GM18873 (cell line): ENCODE measurements at regions not wholly inside any gene's neighbourhood (a gene's known extent, or its start where the extent isn't known, plus 50 kb on each side); places are given as distances from the start of the nearest gene placed in this dataset.

Experiments
- ATAC-seq: cut with Tn5 transposase; IDR thresholded peaks from one replicate; pipeline ENCODE4 v1.9.1; 2021; ENCODE audit warnings: mild to moderate bottlenecking, moderate library complexity, moderate number of reproducible peaks; ENCODE audit not compliant: unreplicated experiment, low FRiP score

- no peak for ATAC-seq
Observed at GRCh38 chr3:10695595-10696285, 120.3 kb upstream of the SLC6A11 start.

GRCh38 chr3:10697918-10698317 is 118.1 kb upstream of the SLC6A11 start:
- no peak for ATAC-seq

DNA sequence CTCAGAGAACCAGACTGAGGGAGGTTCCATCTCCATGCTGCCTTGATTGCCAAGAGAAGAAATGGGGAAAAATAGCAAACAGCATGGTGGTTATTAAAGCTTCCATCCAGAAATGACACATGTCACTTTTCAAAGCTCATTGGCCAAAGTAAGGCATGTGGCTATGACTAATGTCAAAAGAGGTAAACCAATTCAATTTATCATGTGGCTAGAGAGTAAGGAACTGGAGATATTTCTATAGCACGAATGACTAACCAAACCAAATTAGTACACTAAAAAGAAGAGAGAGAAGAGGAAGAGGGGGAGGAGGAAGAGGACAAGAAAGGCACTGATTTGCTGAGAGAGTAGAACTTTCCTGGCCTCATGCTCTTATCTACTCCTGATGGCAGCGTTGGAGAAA is 115.2 kb upstream of the SLC6A11 start:
- ATAC-seq, result no peak

- no peak for ATAC-seq
Observed at GRCh38 chr3:10702961-10703740, 112.9 kb upstream of the SLC6A11 start.

GRCh38 chr3:10703875-10704274 is 112.2 kb upstream of the SLC6A11 start:
- no peak for ATAC-seq

DNA sequence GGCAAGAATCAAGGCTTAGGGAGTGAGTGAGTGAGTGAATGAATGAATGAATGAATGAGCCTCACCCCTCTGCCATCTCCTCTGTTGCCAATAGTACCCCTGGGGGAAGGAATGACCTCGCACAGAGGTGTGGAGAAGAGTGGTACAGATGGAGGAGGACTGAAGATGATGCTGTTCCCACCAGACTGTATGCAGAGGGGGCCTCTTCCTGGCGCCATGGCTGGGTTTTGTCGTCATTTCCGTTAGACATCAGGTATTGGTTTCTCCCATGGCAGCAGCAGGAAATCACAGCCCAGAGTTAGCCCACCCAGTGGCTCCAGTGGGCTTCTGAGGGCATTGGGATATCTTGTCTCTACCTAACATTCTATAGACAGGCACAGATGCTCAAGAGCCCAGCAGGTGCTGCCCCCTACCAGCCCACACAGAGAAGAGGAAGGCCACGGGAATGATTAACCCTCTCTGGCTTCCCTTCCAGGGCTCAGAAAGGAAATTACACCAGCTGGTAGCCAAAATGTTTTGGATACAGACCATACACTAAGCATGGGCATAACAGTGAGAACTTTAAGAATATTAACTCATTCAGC is 109.8 kb upstream of the SLC6A11 start:
- ATAC-seq, result no peak

- no peak for ATAC-seq
Observed at GRCh38 chr3:10706740-10707399, 109.2 kb upstream of the SLC6A11 start.

GRCh38 chr3:10707400-10708215 is 108.4 kb upstream of the SLC6A11 start:
- no peak for ATAC-seq

DNA sequence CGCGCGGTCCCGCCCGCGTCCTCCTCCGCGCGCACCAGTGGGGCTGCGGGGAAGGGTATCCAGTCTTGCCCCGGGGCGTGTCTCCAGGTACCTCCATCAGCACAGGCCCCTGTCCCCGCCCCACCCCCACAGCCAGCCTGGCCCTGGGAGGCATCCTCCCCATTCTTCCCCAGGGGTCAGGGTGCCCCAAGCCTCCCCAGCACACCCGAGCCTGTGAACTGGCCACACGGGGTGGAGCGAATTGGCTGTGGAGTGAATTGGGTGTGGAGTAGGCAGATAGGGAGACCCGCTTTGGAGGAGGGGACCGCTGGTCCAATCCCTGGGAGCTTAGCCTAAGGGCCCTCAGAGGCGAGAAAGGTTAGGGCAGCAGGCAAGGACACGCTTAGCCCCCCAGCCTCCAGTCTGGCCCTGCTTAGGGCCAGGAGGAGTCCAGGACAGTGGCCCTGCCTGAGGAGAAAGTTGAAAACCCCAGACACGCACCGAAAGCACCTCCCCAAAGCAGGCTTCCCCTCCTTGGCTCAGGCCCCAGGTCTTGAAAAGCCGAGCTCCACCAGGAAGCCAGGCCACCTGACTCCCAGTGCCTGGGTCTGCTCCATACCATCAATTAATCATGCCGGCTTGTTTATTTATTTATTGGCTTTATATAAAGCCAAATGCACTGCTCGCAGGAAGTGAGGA is 107.7 kb upstream of the SLC6A11 start:
- no peak for ATAC-seq

DNA sequence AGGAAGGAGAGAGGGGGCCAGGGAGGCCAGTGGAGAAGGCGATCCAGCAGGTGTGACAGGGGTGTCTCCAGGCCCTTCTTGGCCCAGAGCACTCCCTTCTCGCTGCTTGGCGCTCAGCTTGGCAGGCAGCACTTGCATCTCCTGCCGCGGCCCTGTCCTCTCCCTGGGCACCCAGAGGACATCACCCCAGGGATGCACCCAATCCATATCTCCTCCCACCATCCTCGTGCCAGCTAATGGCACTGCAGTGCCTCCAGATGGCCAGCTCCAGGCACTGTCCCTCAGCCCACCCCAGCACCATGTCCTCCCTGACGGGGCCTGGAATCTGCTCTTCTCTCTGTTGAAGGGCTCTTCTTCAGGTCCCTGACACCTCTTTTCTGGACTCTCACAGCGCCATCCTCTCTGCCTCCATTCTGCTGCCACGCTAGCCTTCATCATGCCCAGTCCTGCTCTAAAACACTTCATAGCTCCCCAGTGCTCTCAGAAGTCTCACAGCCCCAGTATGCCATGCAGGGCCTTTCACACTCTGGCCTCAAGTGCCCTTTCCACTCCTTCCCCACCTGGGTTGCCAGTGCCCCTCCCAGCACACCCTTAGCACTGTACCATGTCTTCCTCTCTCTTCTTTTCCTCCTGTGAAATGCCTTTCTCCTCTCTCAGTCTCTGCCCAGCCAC is 106.8 kb upstream of the SLC6A11 start:
- ATAC-seq, result no peak

DNA sequence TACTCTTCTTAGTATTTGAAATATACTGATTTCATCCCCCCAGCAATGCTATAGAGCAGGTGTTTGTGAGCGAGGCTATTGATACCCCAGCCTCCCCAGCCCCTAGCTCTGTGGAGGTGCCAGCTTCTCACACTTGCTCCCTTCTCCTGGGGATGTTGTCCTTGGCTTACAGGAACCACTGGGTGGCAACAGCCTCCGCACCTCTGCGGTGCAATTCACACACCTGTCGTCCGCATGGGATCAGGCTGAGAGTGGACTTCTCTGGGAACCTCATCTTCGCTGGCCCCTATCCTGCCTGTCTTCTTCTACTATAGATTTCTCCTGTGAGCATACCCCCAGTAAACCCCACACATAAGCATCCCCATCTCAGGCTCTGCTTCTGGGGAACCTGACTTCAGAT is 103.9 kb upstream of the SLC6A11 start:
- ATAC-seq, result no peak

DNA sequence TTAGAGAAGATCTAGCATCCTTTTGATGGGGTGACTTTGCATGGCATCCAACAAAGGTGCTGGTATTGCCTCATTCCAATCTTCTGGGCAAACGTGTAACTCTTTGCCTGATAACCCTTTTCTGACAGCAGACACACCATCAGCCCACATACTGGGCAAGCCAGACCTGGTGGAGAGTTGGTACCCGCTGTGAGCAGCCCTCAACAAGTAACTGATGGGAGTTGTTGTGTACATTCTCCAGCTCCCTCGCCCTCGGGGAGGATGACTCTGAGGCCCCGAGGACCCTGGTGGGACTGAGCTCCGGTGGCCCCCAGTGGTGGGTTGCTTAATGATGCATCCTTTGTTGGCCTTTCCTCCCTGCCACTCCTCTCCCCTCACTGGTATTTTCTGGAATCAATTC is 102.4 kb upstream of the SLC6A11 start:
- ATAC-seq, result no peak

DNA sequence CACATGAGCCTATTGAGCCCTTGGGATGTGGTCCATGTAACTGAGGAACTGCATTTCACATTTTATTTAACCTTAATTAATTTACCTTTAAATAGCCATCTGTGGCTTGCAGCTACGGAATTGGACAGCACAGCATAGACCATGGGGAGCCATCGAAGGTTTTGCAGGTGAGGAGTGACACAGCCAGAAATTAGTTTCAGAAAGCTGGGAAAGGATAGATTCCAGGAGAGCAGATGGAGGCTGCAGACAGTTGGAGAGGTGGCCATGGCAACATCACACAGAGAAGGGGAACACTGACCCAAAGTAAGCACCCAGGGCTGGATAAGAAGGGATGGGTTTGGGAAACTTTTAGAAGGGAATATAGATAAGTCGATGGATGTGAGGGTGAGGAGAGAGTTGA is 100.1 kb upstream of the SLC6A11 start:
- ATAC-seq, result no peak

- no peak for ATAC-seq
Observed at GRCh38 chr3:10716964-10717363, 99.1 kb upstream of the SLC6A11 start.

- no peak for ATAC-seq
Observed at GRCh38 chr3:10717756-10718155, 98.3 kb upstream of the SLC6A11 start.

- ATAC-seq, result no peak
Observed at GRCh38 chr3:10721101-10721500, 94.9 kb upstream of the SLC6A11 start.

GRCh38 chr3:10722911-10723310 is 93.1 kb upstream of the SLC6A11 start:
- ATAC-seq, result no peak

DNA sequence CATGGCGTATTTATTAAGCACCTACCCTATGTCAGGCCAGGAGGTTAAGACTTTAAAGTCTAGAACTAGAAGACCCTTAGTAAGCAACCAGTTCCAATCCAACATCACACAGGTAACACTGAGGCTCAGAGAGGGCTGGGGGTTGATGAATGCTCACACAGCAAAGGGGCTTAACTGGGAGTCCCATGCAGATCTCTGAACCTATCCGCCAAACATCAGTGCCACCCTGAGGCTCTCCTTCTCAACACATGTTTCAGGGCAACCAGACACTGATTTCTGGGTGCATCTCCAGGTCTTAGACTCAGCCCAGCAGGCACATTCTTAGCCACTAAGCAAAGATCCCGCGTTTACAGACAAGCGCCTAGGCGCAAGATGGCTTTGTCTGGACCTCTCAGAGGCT is 92.0 kb upstream of the SLC6A11 start:
- no peak for ATAC-seq

DNA sequence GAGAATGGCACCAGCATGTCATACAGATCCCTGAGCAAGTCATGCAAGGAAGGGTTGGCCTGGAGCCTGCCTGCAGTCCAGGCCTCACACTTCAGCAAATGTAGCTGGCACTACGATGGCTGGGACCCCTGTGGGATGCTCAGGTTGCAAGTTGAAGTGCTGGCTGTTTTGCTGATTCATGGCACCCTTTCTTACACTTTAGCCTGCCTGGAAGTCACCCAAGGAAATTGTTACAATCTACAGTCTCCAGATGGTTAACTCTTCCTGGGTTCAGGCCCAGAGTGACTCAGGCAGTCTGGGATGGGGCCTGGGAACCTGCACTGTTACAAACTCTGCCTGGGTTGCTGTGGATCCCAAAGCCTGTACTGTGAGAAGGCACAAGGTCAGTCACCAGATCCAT is 91.0 kb upstream of the SLC6A11 start:
- no peak for ATAC-seq
